ENCODE measurements at regions not wholly inside any gene's neighbourhood (a gene's known extent, or its start where the extent isn't known, plus 50 kb on each side); places are given as distances from the start of the nearest gene placed in this dataset.

DNA sequence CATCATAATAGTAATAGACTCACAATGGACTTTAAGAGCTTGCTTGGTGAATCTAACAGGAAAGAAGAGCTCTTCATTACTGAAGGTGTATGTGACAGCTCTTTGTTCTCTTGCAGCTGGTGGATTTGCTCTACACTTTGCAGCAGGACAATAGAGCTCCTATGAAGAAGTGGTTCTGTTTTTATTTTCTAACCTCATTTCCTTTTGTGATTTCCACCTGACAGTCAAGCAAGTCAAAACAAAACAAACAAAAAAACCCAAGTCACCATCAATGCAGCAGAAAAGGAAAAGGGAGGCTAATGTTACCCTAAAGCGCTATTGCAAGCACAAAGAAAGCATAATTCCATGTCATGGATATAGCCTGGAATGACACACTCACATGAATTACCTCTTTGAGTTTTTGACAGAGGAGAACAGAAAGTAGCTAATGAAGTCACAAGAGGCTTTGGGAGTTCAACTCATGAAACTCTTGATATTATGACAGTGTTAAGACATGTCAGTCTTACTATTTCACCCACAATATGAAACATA lies 1188.1 kb downstream of the EPHA7 start (continued):
- TF ChIP-seq SRF (IDR thresholded peaks at IDR 0.05; ENCODE audit: low read depth in 2 of 2, low read length in 2 of 2): no peak
- no peak for TF ChIP-seq ELK1 (IDR thresholded peaks at IDR 0.05; ENCODE audit: low read depth, low read length)
- no peak for TF ChIP-seq MEF2A (IDR thresholded peaks at IDR 0.05; ENCODE audit: insufficient read depth, low read depth, low read length)
- no peak for TF ChIP-seq SP1 (IDR thresholded peaks at IDR 0.05; ENCODE audit: low read depth, low read length)
- no peak for TF ChIP-seq MYC (IDR thresholded peaks at IDR 0.05; ENCODE audit: insufficient read depth, insufficient read length, insufficient replicate concordance, low read length, severe bottlenecking)
- no peak for TF ChIP-seq SUZ12 (IDR thresholded peaks at IDR 0.05; ENCODE audit: unreplicated experiment)
- no peak for TF ChIP-seq CBFB (IDR thresholded peaks at IDR 0.05; ENCODE audit: low read depth)
- 0 out of 2 replicates have a peak, but pooled peaks have one; percentile 24 for TF ChIP-seq YBX1 (IDR thresholded peaks at IDR 0.05)
- peak; percentile 58 for TF ChIP-seq NR2F1 (conservative IDR thresholded peaks at IDR 0.05)
- no peak for TF ChIP-seq SMARCA5 (IDR thresholded peaks at IDR 0.05)
- no peak for TF ChIP-seq STAT1 (conservative IDR thresholded peaks at IDR 0.05)
- peak; percentile 71 to 91; a peak in 3 of 4 replicates for TF ChIP-seq EP300 (IDR thresholded peaks at IDR 0.05; ENCODE audit: borderline replicate concordance in 1 of 2, control insufficient read depth in 1 of 2, low read depth in 2 of 2, low read length in 2 of 2)
- no peak for TF ChIP-seq ASH2L (IDR thresholded peaks at IDR 0.05; ENCODE audit: borderline replicate concordance, low read depth)
- peak; percentile 92 for TF ChIP-seq IKZF1 (conservative IDR thresholded peaks at IDR 0.05)
- no peak for TF ChIP-seq TCF12 (IDR thresholded peaks at IDR 0.05; ENCODE audit: low read depth, low read length)
- TF ChIP-seq MEF2B (IDR thresholded peaks at IDR 0.05; ENCODE audit: partially characterized antibody, poor library complexity, severe bottlenecking): peak; percentile 56
- TF ChIP-seq, protein P1, sequence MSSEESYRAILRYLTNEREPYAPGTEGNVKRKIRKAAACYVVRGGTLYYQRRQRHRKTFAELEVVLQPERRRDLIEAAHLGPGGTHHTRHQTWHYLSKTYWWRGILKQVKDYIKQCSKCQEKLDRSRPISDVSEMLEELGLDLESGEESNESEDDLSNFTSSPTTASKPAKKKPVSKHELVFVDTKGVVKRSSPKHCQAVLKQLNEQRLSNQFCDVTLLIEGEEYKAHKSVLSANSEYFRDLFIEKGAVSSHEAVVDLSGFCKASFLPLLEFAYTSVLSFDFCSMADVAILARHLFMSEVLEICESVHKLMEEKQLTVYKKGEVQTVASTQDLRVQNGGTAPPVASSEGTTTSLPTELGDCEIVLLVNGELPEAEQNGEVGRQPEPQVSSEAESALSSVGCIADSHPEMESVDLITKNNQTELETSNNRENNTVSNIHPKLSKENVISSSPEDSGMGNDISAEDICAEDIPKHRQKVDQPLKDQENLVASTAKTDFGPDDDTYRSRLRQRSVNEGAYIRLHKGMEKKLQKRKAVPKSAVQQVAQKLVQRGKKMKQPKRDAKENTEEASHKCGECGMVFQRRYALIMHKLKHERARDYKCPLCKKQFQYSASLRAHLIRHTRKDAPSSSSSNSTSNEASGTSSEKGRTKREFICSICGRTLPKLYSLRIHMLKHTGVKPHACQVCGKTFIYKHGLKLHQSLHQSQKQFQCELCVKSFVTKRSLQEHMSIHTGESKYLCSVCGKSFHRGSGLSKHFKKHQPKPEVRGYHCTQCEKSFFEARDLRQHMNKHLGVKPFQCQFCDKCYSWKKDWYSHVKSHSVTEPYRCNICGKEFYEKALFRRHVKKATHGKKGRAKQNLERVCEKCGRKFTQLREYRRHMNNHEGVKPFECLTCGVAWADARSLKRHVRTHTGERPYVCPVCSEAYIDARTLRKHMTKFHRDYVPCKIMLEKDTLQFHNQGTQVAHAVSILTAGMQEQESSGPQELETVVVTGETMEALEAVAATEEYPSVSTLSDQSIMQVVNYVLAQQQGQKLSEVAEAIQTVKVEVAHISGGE (CRISPR knock-in tag; IDR thresholded peaks at IDR 0.05): no peak
- no peak for TF ChIP-seq E2F8 (IDR thresholded peaks at IDR 0.05; ENCODE audit: low read depth, partially characterized antibody)
- no peak for TF ChIP-seq CEBPZ (IDR thresholded peaks at IDR 0.05; ENCODE audit: low read depth, low read length)
- TF ChIP-seq CBX3 (IDR thresholded peaks at IDR 0.05; ENCODE audit: borderline replicate concordance, low read depth): no peak

Data from GM12878 (cell line).